ENCODE measurements at regions not wholly inside any gene's neighbourhood (a gene's known extent, or its start where the extent isn't known, plus 50 kb on each side); places are given as distances from the start of the nearest gene placed in this dataset.

GRCh38 chr4:124061413-124061812 is 651.1 kb downstream of the ANKRD50 start:
- intact Hi-C loops (cut with DNase I): no loop called here
- no peaks in the 10 kb centered on the region for H3K27me3 ChIP-seq
- H3K27ac ChIP-seq: peak overlapping the region; percentile 67
- ATAC-seq (no peak), DNase-seq (no peak)
- TF ChIP-seq CTCF (IDR thresholded peaks at IDR 0.05): no peak
- no peaks in the 10 kb centered on the region for H3K9me3 ChIP-seq
- H3K4me1 ChIP-seq: peaks cover 6% of the 10 kb centered on the region
- H3K4me3 ChIP-seq: no peak overlapping the region
- no peaks in the 10 kb centered on the region for H3K36me3 ChIP-seq

- Histone ChIP-seq H3K27ac (no peak overlapping the region), H3K9me3 (no peaks in the 10 kb centered on the region), H3K27me3 (no peaks in the 10 kb centered on the region), H3K4me3 (no peak overlapping the region), H3K36me3 (no peaks in the 10 kb centered on the region), H3K4me1 (peaks cover 6% of the 10 kb centered on the region)
- ATAC-seq (no peak), DNase-seq (no peak)
- no peak for TF ChIP-seq CTCF (IDR thresholded peaks at IDR 0.05)
- intact Hi-C loops (cut with DNase I): no loop called here
Measured at GRCh38 chr4:124065422-124065821, 647.1 kb downstream of the ANKRD50 start.

GRCh38 chr4:124065936-124066335 is 646.6 kb downstream of the ANKRD50 start:
- no peak for ATAC-seq
- H3K27me3 ChIP-seq: no peaks in the 10 kb centered on the region
- H3K4me3 ChIP-seq: no peak overlapping the region
- peaks cover 5% of the 10 kb centered on the region for H3K4me1 ChIP-seq
- no peak for DNase-seq
- H3K36me3 ChIP-seq: no peaks in the 10 kb centered on the region
- intact Hi-C loops (cut with DNase I): no loop called here
- peaks cover under 1% of the 10 kb centered on the region for H3K9me3 ChIP-seq
- TF ChIP-seq CTCF (IDR thresholded peaks at IDR 0.05): no peak
- H3K27ac ChIP-seq: no peak overlapping the region

GRCh38 chr4:124066595-124066994 is 645.9 kb downstream of the ANKRD50 start:
- Histone ChIP-seq H3K4me3 (no peak overlapping the region), H3K27me3 (no peaks in the 10 kb centered on the region), H3K4me1 (no peaks in the 10 kb centered on the region), H3K9me3 (peaks cover 5% of the 10 kb centered on the region), H3K27ac (no peak overlapping the region), H3K36me3 (no peaks in the 10 kb centered on the region)
- no peak for DNase-seq
- intact Hi-C loops (cut with DNase I): no loop called here
- no peak for ATAC-seq
- TF ChIP-seq CTCF (IDR thresholded peaks at IDR 0.05): no peak

- DNase-seq (no peak), ATAC-seq (no peak)
- Histone ChIP-seq H3K27me3 (no peaks in the 10 kb centered on the region), H3K27ac (no peak overlapping the region), H3K4me3 (no peak overlapping the region), H3K36me3 (no peaks in the 10 kb centered on the region), H3K4me1 (no peaks in the 10 kb centered on the region), H3K9me3 (peaks cover 5% of the 10 kb centered on the region)
- TF ChIP-seq CTCF (IDR thresholded peaks at IDR 0.05): no peak
- intact Hi-C loops (cut with DNase I): no loop called here
Measured at GRCh38 chr4:124067046-124067445, 645.5 kb downstream of the ANKRD50 start.
